ENCODE measurements at regions not wholly inside any gene's neighbourhood (a gene's known extent, or its start where the extent isn't known, plus 50 kb on each side); places are given as distances from the start of the nearest gene placed in this dataset.
A peak's percentile ranks its signal among the peaks of the same experiment; 100 is the strongest.

GRCh38 chr17:77381185-77381700, 240.5 kb downstream of the SEC14L1 start:
- DNase-seq = no peak

DNA sequence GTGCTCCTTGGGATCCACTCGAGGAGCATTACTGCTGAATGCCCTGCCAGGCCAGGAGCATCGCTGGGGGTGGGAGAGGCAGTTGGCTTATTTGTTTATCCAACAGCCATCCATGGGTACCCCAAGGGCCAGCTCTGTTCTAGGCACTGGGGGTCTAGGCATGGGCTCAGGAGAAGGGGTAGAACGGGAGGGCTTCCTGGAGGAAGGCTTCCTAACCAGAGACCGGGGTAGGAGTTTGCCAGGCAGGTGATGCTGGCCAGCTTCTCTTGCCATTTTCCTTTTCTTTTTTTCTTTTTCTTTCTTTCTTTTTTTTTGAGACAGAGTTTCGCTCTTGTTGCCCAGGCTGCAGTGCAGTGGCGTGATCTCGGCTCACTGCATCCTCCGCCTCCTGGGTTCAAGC, 241.0 kb downstream of the SEC14L1 start:
- no peak for DNase-seq

GRCh38 chr17:77382356-77382911, 241.7 kb downstream of the SEC14L1 start:
- DNase-seq = no peak

- DNase-seq = peak; percentile 78
These were observed 242.3 kb downstream of the SEC14L1 start for GRCh38 chr17:77382966-77383612.

GRCh38 chr17:77383613-77384608, 243.1 kb downstream of the SEC14L1 start:
- DNase-seq = no peak

DNA sequence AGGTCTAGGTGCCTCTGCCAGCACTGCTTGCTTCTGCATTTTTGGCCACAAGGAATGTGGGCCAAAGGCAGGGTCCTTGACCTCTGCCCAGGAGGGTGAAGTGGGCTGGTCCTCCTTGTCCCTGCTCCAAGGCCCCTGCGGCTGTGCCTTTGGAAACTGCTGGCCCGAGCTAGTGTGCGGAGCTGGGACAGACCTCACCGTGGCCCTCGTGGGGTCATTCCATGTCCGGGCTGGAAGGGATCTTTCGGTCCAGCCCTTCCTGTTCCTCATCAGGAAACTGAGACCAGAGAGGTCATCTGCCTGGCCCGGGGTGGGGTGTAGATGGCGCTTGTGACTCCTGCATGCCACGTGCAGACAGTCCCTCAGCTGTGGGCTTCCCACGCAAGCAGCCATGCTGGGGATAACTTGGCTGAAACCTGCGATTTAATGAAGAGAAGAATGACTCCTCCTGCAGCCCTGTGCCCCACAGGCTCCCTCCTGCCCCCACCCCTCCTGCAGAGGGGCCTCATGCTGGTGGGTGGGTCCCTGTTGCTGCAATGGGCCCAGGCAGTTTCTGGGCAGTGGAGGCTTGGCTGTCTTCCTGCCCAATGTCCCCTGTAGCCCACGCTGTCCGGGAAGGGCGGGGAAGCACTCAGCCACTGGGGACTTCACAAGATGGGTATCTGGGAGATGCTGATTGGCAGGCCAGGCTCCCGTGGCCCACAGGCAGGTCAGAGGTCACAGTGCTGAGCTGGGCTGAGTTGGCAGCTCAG, 245.2 kb downstream of the SEC14L1 start:
- DNase-seq = no peak

DNA sequence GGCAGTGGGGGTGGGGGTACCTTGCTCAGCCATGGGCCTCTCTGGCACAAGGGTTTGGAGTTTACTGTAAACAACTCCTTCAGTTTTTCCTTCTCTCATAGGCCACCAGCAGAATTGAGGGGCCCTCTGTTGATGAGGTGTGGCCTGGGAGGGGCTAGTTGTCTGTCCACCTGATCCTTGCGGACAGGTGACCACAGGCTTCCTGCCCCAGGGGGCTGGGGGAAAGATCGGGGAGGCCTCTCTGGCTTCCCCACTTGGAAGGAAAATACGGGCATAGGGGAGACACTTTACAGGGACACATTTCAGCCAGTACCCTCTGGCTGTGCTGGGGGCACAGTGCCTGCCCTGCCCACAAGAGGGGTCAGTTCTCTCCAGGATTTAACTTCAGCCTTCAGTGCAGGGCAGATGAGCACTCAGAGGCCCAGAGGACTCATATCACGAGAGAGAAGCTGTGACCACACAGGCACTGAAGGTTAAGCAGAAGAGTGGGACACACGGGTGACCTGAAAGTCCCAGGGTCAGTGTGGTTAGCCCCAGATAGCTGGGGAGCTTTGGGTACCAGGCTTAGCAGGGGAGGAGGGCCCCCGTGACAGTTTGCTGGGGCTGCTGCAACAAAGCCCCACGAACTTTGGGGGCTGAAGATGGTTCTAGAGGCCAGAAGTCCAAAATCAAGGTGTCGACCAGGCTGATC, 245.9 kb downstream of the SEC14L1 start:
- DNase-seq = no peak

GRCh38 chr17:77387891-77388290, 247.1 kb downstream of the SEC14L1 start:
- DNase-seq = no peak

DNA sequence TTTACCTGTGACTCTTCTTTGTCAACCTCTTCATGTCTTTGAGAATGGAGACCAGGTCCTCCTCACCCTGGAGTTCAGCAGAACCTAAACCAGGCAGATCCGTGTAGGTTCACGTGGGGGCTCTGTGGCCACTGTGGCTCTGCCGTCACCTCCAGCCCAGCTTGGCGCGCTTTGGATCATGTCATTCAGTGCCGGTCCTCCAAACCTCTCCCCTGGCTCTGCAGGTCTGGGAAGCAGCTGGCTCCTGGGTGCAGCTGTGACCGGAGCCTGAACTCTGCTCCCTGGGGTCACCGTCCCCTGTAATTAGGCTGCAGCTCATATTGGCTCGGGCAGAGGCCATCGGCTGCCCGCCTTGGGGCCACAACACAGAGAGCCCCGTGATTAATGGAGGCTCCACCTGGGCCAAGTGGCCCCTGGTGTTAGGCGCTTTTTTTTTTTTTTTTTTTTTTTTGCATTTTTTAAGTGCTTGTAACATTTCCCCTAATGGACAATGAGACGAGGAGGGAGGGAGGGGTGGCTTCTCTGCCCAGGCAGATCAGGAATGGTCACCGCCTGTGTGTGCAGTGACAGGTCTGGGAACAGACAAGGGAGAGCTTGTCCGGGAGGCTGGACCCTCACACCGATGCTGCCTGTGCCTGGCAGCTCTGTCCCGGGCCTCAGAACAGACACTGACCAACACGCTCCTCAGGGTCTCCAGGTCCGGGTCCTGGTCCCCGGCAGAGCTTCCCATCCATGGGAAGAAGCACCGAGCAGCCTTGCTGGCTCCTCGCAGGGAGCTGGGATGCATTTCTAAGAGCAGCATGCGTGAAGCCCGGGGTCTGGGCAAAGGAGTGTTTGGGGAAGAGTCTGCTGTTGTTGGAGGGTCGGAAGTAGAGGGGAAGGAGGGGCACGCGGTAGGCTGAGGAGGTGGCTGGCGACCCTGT, 247.9 kb downstream of the SEC14L1 start:
- DNase-seq = no peak

- no peak for DNase-seq
These were observed 250.1 kb downstream of the SEC14L1 start for GRCh38 chr17:77390870-77391269.

DNA sequence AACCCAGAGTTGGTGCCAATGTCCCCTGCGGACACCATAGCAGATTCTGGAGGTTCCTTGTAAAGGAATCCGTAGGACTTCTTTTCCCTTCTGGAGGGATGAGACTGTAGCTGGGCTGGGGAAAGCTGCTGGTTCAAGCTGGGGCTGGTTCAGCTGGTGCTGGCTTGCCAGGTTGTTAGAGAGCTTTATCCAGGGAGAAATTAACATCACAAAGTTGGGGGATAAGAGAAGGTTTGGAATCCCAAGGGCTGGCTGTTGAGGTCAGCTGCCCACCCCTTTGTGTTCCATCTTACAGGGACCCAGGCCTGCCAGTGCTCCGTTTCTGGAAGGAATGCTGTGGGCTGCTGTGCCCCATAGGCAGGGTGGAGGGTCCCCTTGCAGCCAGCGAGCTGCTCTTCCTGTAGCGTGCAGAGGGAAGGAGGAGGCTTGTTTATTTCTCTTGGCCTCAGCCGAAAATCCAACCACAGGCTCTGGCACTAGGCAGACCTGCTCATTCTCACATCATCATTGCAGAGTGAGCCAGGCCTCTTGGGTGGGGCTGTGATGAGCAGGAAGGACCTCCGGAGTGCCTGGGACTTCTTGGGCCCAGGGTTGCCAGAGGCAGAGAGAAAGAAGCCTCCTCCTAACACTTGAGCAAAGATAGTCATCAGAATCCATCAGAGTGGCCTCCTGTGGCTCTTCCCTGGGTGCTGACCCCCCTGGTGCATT, 251.1 kb downstream of the SEC14L1 start:
- DNase-seq = peak; percentile 88

DNA sequence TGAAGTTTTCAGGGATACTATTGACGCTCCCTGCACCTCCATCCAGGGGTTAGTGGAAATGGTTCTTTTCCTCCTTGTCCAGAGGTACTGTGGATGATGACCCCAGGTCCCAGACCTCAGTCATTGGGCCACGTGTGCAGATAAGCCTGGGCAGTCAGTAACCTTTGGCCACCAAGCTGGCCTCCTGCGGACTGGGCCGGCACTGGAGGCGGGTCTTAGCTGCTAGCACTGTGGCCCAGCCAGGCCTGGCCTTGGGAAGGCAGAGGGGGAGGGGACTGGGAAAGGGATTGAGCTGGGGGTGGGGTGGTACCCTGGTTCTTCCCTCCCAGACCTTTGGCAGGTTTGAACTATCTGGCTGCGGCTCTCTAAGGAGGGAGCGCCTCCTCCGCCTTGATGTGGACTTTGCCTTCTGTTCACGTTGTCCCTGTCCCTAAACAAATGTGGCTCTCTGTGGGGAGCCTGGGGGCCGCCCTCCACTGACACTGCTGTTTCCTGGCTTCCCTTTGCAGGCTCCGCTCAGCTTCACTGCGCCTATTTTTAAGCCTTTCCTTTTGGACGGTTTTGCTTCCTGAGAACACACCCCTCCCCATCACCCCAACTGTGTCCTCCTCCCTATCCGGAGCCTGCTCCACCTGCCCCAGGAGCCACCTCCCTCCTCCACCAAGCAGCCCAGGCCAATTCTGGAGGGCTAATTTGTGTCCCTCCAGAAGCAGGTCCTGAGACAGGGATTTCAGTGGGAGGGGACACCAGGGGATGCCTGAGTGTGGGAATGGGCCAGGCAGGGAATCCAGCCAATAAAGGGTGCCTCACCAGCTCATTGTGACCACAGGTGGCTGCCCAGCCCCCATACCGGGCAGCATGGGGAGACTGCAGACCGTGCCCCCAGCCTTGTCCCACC, 251.9 kb downstream of the SEC14L1 start:
- DNase-seq = peak; percentile 67

DNA sequence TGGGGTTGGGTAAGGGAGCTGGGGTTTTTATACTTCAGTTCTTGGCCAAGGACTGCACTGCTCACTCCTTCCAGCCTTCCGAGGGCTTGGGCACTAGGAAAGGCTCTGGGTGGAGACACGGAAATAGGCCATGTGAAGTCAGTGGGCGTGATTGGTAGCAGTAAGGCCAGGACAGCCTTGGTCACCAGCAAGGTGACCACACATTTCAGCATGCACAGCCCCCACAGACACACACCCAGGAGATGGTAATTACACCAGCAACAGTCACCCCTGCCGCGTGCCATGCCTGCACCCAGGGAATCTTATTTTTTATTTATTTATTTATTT, 252.5 kb downstream of the SEC14L1 start:
- no peak for DNase-seq

DNA sequence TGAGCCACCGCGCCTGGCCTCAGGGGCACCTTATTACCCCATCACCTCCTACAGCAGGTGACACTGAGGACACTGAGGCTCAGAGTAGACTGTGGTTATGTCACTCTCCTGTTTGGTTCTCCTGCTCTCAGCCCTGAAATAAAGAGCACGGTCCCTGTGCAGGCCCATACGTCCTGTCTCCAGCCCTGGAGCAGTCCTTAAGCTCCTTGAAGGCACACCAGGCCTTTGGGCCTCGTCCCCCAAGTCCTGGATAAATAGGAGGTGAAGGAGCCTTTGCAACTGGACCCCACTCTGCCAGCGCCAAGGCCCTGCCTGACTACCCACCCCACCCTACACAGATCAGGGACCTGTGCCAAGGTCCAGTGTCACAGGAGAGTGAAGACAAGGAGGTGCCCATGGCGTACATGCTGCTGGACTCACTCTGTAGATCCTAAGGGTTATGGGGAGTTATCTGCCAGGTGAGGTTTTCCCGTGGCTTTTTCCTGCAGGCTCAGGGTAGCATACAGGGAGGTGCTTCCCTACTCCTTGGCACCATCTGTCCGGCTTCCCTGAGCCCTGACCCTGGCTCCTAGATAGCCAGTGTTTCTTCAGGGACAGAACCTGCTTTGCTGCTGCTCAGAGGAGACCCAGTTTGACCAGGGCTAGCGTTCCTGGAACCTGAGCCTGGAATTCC, 253.2 kb downstream of the SEC14L1 start:
- no peak for DNase-seq

GRCh38 chr17:77394540-77395295, 253.9 kb downstream of the SEC14L1 start:
- peak; percentile 69 for DNase-seq

GRCh38 chr17:77395501-77396048, 254.8 kb downstream of the SEC14L1 start:
- DNase-seq = no peak

GRCh38 chr17:77396610-77397009, 255.8 kb downstream of the SEC14L1 start:
- no peak for DNase-seq

- DNase-seq = no peak
These were observed 257.5 kb downstream of the SEC14L1 start for GRCh38 chr17:77398274-77398673.

Measured in right hindlimb (tissue), 1 donor.